PC-3 (cell line): ENCODE measurements at regions not wholly inside any gene's neighbourhood (a gene's known extent, or its start where the extent isn't known, plus 50 kb on each side); places are given as distances from the start of the nearest gene placed in this dataset.

Experiments
- ATAC-seq: fragments of 200-7000 bp; cut with Tn5 transposase; 2 replicates; pipeline ENCODE4 v1.9.1; 2020; ENCODE audit warnings: mild to moderate bottlenecking, moderate library complexity
- BruUV-seq: library from RNA; stranded (reverse); fragments of 400-500 nt; replicated peaks from 2 replicates; lab custom pipeline; 2021; lab: Mats Ljungman, UMichigan
- CTCF ChIA-PET: fragments of 300-600 bp; sonication (Branson Sonifier 250); formaldehyde crosslinking; loops from one replicate; lab custom pipeline; 2022; ENCODE audit warnings: antibody characterized with exemption; lab: Charles Lee
- POLR2A ChIA-PET: fragments of 300-600 bp; sonication (Branson Sonifier 250); formaldehyde crosslinking; loops from one replicate; lab custom pipeline; 2022; ENCODE audit warnings: antibody characterized with exemption; ENCODE audit not compliant: unreplicated experiment; lab: Charles Lee
- DNase-seq: peaks from one replicate; pipeline ENCODE4 v3.0.0-alpha.2; 2015
- H2AFZ ChIP-seq: fragments of 300-600 bp; sonication (generic); 2 replicates; pipeline ENCODE4 v1.6.0; 2016; ENCODE audit warnings: antibody characterized with exemption, low read length
- H3F3A ChIP-seq: fragments of 300-600 bp; sonication (generic); one replicate; pipeline ENCODE4 v1.6.0; 2017; ENCODE audit warnings: antibody characterized with exemption, low read length, control low read depth, mild to moderate bottlenecking; ENCODE audit not compliant: unreplicated experiment
- H3K27ac ChIP-seq: fragments of 300-600 bp; sonication (generic); 2 replicates; pipeline ENCODE4 v1.5.1; 2016; ENCODE audit warnings: mild to moderate bottlenecking, low read length
- H3K27me3 ChIP-seq: fragments of 300-600 bp; sonication (generic); 2 replicates; pipeline ENCODE4 v1.6.1; 2016; ENCODE audit warnings: low read length, mixed read lengths
- H3K36me3 ChIP-seq: fragments of 300-600 bp; sonication (generic); 2 replicates; pipeline ENCODE4 v1.6.1; 2016; ENCODE audit warnings: low read depth, mixed run types, low read length, mixed read lengths
- H3K4me1 ChIP-seq: fragments of 300-600 bp; sonication (generic); 2 replicates; pipeline ENCODE4 v1.5.1; 2016; ENCODE audit warnings: low read length; ENCODE audit not compliant: insufficient read depth
- H3K4me2 ChIP-seq: fragments of 300-600 bp; sonication (generic); 2 replicates; pipeline ENCODE4 v1.6.0; 2016; ENCODE audit warnings: low read length
- H3K4me3 ChIP-seq: fragments of 300-600 bp; sonication (generic); 2 replicates; pipeline ENCODE4 v1.5.1; 2016; ENCODE audit warnings: mild to moderate bottlenecking, low read length, mixed read lengths
- H3K79me2 ChIP-seq: fragments of 300-600 bp; sonication (generic); 2 replicates; pipeline ENCODE4 v1.6.1; 2017; ENCODE audit warnings: low read length, mixed read lengths
- H3K9ac ChIP-seq: fragments of 300-600 bp; sonication (generic); 2 replicates; pipeline ENCODE4 v1.6.0; 2016; ENCODE audit warnings: mild to moderate bottlenecking, low read length
- H3K9me2 ChIP-seq: fragments of 300-600 bp; sonication (generic); replicated peaks from 2 replicates; pipeline ENCODE4 v1.6.1; 2016; ENCODE audit warnings: mixed run types, low read length, mixed read lengths
- H3K9me3 ChIP-seq: fragments of 300-600 bp; sonication (generic); 2 replicates; pipeline ENCODE4 v1.6.1; 2016; ENCODE audit warnings: low read length, mixed read lengths
- H4K20me1 ChIP-seq: fragments of 300-600 bp; sonication (generic); 2 replicates; pipeline ENCODE4 v1.6.1; 2016; ENCODE audit warnings: low read length, mixed read lengths
- EZH2 ChIP-seq: fragments of 300-600 bp; sonication (generic); IDR thresholded peaks from one replicate; pipeline ENCODE4 v1.6.1; 2017; ENCODE audit warnings: antibody characterized with exemption, mild to moderate bottlenecking, low read length; ENCODE audit not compliant: unreplicated experiment
- EZH2phosphoT487 ChIP-seq: fragments of 300-600 bp; sonication (generic); IDR thresholded peaks from 2 replicates; pipeline ENCODE4 v1.6.1; 2018; ENCODE audit warnings: mild to moderate bottlenecking, antibody characterized with exemption, low read length, borderline replicate concordance
- intact Hi-C: fragments of 100-400 bp; cut with micrococcal nuclease; formaldehyde crosslinking; loops from 2 replicates; pipeline ENCODE4 v1.9.0; 2023
- TF ChIP-seq, protein P1 (sequence below): fragments of 300-600 bp; sonication (generic); conservative IDR thresholded peaks from 2 replicates; pipeline ENCODE4 v1.5.1; 2017; ENCODE audit warnings: antibody characterized with exemption, low read depth, mild to moderate bottlenecking, low read length

DNA sequence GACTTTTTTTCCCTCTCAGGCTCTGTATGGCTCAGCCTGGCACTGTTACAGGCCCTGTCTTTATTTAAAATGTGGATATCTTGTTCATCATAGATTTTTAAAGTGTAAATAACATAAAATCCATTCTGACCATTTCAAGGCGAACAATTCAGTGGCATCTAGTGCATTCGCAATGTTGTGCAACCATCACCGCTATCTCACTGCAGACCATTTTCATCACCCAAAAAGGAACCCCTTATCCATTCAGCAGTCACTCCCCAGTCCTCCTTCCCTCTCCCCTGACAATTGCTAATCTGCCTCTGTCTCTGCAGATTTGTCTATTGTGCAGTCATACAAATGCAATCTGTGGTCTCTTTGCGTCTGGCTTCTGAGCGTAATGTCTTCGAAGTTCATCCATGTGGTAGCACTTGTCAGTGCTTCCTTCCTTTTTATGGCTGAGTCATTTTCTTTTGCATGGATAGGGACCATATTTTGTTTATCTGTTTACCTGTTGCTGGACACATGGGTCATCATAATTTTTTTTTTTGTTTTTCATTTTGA is 148.8 kb upstream of the LHX5 start:
- no peak for DNase-seq
- ChIA-PET CTCF (no interaction called here), POLR2A (no interaction called here)
- BruUV-seq: no TSS peak
- Histone ChIP-seq H3K9me3 (peaks cover 2% of the 10 kb centered on the region; the same call in 1 of the 2 replicates), H3K27ac (no peak overlapping the region), H3K27me3 (peaks cover 30% of the 10 kb centered on the region), H3K36me3 (no peaks in the 10 kb centered on the region), H3K79me2 (no peaks in the 10 kb centered on the region), H3K9ac (no peak overlapping the region), H3K4me2 (no peak overlapping the region), H3K4me1 (no peaks in the 10 kb centered on the region), H3K9me2 (no peaks in the 10 kb centered on the region), H2AFZ (no peak overlapping the region), H3F3A (no peaks in the 10 kb centered on the region), H3K4me3 (no peak overlapping the region), H4K20me1 (no peaks in the 10 kb centered on the region)
- no peak for TF ChIP-seq EZH2phosphoT487
- ATAC-seq: no peak
- intact Hi-C loops: no loop called here

DNA sequence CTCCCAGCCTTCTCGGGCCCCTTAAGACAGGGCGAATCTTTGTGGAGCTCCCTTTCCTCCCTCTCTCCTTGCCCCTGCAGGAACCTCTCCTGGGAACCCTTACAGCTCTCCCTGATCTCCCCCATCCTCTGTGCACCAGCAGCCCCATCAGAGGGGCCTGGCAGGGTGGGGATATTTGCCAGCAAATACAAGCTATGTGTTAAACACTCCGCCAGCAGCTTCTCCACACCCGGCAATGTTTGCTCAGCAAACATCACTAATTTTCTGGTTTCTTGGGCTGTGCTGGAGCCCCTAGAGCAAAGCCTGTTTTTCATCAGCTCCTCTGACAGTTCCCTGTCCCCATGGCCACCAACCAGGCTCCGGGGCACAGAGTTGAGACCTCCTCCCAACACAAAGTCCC is 147.5 kb upstream of the LHX5 start:
- Histone ChIP-seq H3K27me3 (peaks cover 40% of the 10 kb centered on the region), H3K9me2 (no peaks in the 10 kb centered on the region), H4K20me1 (no peaks in the 10 kb centered on the region), H2AFZ (no peak overlapping the region), H3K9me3 (no peaks in the 10 kb centered on the region), H3F3A (no peaks in the 10 kb centered on the region), H3K27ac (no peak overlapping the region), H3K79me2 (no peaks in the 10 kb centered on the region), H3K4me1 (no peaks in the 10 kb centered on the region), H3K4me2 (no peak overlapping the region), H3K4me3 (no peak overlapping the region), H3K9ac (no peak overlapping the region), H3K36me3 (no peaks in the 10 kb centered on the region)
- intact Hi-C loops: no loop called here
- POLR2A ChIA-PET: no interaction called here
- TF ChIP-seq EZH2: no peak
- TF ChIP-seq, protein P1, sequence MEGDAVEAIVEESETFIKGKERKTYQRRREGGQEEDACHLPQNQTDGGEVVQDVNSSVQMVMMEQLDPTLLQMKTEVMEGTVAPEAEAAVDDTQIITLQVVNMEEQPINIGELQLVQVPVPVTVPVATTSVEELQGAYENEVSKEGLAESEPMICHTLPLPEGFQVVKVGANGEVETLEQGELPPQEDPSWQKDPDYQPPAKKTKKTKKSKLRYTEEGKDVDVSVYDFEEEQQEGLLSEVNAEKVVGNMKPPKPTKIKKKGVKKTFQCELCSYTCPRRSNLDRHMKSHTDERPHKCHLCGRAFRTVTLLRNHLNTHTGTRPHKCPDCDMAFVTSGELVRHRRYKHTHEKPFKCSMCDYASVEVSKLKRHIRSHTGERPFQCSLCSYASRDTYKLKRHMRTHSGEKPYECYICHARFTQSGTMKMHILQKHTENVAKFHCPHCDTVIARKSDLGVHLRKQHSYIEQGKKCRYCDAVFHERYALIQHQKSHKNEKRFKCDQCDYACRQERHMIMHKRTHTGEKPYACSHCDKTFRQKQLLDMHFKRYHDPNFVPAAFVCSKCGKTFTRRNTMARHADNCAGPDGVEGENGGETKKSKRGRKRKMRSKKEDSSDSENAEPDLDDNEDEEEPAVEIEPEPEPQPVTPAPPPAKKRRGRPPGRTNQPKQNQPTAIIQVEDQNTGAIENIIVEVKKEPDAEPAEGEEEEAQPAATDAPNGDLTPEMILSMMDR: no peak
- no peak for TF ChIP-seq EZH2phosphoT487
- CTCF ChIA-PET: no interaction called here
- ATAC-seq: no peak
- BruUV-seq: no TSS peak
- no peak for DNase-seq

DNA sequence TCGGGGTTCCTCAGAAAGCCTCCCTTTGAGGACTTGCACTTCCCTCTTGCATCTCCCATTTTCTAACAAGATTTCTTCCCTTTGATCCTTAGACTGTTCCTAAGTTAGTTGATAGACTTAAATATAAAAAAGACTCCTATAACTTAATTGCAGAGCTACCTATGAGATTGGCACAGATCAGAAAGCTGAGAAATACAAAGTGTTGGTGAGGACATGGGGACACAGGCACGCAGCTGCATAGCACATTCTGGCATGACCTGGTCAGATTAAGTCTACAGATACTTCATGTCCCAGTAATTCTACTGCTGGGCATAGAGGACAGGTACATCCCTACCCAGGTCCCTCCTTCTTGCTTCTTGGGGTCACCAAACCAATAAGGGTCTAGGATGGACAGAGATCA is 141.7 kb upstream of the LHX5 start:
- no peak for DNase-seq
- Histone ChIP-seq H3K9ac (no peak overlapping the region), H3K4me1 (no peaks in the 10 kb centered on the region), H2AFZ (no peak overlapping the region), H3K9me2 (no peaks in the 10 kb centered on the region), H3K27ac (no peak overlapping the region), H3K4me2 (no peak overlapping the region), H3K36me3 (no peaks in the 10 kb centered on the region), H3K79me2 (no peaks in the 10 kb centered on the region), H3F3A (no peaks in the 10 kb centered on the region), H3K9me3 (no peaks in the 10 kb centered on the region), H4K20me1 (no peaks in the 10 kb centered on the region), H3K27me3 (peaks cover 78% of the 10 kb centered on the region), H3K4me3 (no peak overlapping the region)
- no peak for ATAC-seq
- POLR2A ChIA-PET: no interaction called here
- intact Hi-C loops: no loop called here
- TF ChIP-seq, protein P1: no peak
- no peak for TF ChIP-seq EZH2phosphoT487
- CTCF ChIA-PET: no interaction called here
- no TSS peak for BruUV-seq
